GM23248 (cell line): ENCODE measurements at regions not wholly inside any gene's neighbourhood (a gene's known extent, or its start where the extent isn't known, plus 50 kb on each side); places are given as distances from the start of the nearest gene placed in this dataset.

Experiments used
- EZH2 ChIP-seq: fragments of 200-600 bp; sonication (generic); IDR thresholded peaks from 2 replicates; pipeline ENCODE4 v1.6.1; 2018; ENCODE audit warnings: antibody characterized with exemption, mild to moderate bottlenecking; ENCODE audit not compliant: insufficient read depth, poor library complexity, severe bottlenecking
- EZH2phosphoT487 ChIP-seq: fragments of 200-600 bp; sonication (generic); IDR thresholded peaks from 2 replicates; pipeline ENCODE4 v1.6.1; 2018; ENCODE audit warnings: antibody characterized with exemption, moderate library complexity, mild to moderate bottlenecking, low read depth; ENCODE audit not compliant: insufficient read depth

DNA sequence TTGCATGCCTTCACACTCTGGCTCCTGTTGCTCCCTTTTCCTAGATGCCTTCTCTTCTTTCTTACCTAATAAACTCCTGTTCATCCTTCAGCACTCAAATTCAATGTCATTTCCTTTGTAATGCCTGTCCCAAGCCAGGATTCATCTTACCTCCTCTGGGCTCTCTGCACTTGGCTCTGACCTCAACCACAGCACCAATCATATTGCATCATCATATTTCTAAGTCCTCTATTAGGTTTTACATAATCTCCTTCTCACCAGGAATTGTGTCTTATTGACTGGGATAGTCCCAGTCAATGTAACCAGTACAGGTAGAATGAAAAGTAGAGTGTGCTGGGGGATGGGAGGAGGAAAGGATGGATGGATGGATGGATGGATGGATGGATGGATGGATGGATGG is 187.1 kb downstream of the NRP2 start:
- TF ChIP-seq EZH2 (no peak), EZH2phosphoT487 (no peak)
